H9 (cell line): ENCODE measurements at regions not wholly inside any gene's neighbourhood (a gene's known extent, or its start where the extent isn't known, plus 50 kb on each side); places are given as distances from the start of the nearest gene placed in this dataset.

Source experiments
- DNase-seq: peaks from one replicate; pipeline ENCODE4 v3.0.0-alpha.2; 2017
- H2AFZ ChIP-seq: one replicate; pipeline ENCODE4 v1.6.1; 2013; ENCODE audit warnings: mild to moderate bottlenecking, low read length, control low read depth, moderate library complexity
- H2AK5ac ChIP-seq: 2 replicates; pipeline ENCODE4 v1.6.1; 2013; ENCODE audit warnings: low read length, control low read depth, mixed read lengths; ENCODE audit not compliant: insufficient read length
- H2BK120ac ChIP-seq: one replicate; pipeline ENCODE4 v1.6.1; 2013; ENCODE audit warnings: low read depth, mild to moderate bottlenecking, low read length, control low read depth, inconsistent platforms; ENCODE audit not compliant: poor library complexity, severe bottlenecking
- H2BK12ac ChIP-seq: 2 replicates; pipeline ENCODE4 v1.6.1; 2013; ENCODE audit warnings: low read length, control low read depth, mixed read lengths, low read depth; ENCODE audit not compliant: insufficient read length
- H2BK15ac ChIP-seq: 2 replicates; pipeline ENCODE4 v1.6.1; 2013; ENCODE audit warnings: low read depth, low read length, control low read depth
- H2BK20ac ChIP-seq: one replicate; pipeline ENCODE4 v1.6.1; 2013; ENCODE audit warnings: low read depth, mild to moderate bottlenecking, low read length, control low read depth, inconsistent platforms; ENCODE audit not compliant: poor library complexity, severe bottlenecking
- H2BK5ac ChIP-seq: 2 replicates; pipeline ENCODE4 v1.6.1; 2013; ENCODE audit warnings: low read length, control low read depth, mixed read lengths; ENCODE audit not compliant: insufficient read length
- H3K14ac ChIP-seq: 2 replicates; pipeline ENCODE4 v1.6.1; 2013; ENCODE audit warnings: low read length, control low read depth; ENCODE audit not compliant: insufficient read depth
- H3K18ac ChIP-seq: 2 replicates; pipeline ENCODE4 v1.6.1; 2013; ENCODE audit warnings: low read depth, mild to moderate bottlenecking, mixed read lengths, low read length, control low read depth; ENCODE audit not compliant: insufficient read length
- H3K23ac ChIP-seq: 2 replicates; pipeline ENCODE4 v1.6.1; 2013; ENCODE audit warnings: low read length, control low read depth, mixed read lengths, low read depth; ENCODE audit not compliant: insufficient read length
- H3K23me2 ChIP-seq: 2 replicates; pipeline ENCODE4 v1.6.1; 2013; ENCODE audit warnings: low read depth, mild to moderate bottlenecking, mixed read lengths, low read length, control low read depth; ENCODE audit not compliant: insufficient read length, poor library complexity, severe bottlenecking
- H3K27ac ChIP-seq: 2 replicates; pipeline ENCODE4 v1.5.1; 2013; ENCODE audit warnings: low read length, control low read depth, mixed read lengths, low read depth; ENCODE audit not compliant: insufficient read length
- H3K27me3 ChIP-seq: 2 replicates; pipeline ENCODE4 v1.6.1; 2013; ENCODE audit warnings: low read length, control low read depth, inconsistent platforms; ENCODE audit not compliant: insufficient read depth
- H3K4ac ChIP-seq: 2 replicates; pipeline ENCODE4 v1.6.1; 2013; ENCODE audit warnings: low read depth, mild to moderate bottlenecking, control low read depth, inconsistent platforms, low read length, moderate library complexity
- H3K4me1 ChIP-seq: 2 replicates; pipeline ENCODE4 v1.6.1; 2013; ENCODE audit warnings: low read length, control low read depth, inconsistent platforms; ENCODE audit not compliant: insufficient read depth
- H3K4me2 ChIP-seq: 2 replicates; pipeline ENCODE4 v1.6.1; 2013; ENCODE audit warnings: low read length, control low read depth, mixed read lengths; ENCODE audit not compliant: insufficient read length, insufficient read depth
- H3K56ac ChIP-seq: 2 replicates; pipeline ENCODE4 v1.6.1; 2013; ENCODE audit warnings: low read depth, mild to moderate bottlenecking, mixed read lengths, low read length, control low read depth; ENCODE audit not compliant: insufficient read length
- H3K79me1 ChIP-seq: 2 replicates; pipeline ENCODE4 v1.6.1; 2013; ENCODE audit warnings: low read depth, mild to moderate bottlenecking, moderate library complexity, low read length, control low read depth, inconsistent platforms; ENCODE audit not compliant: insufficient read depth, poor library complexity, severe bottlenecking
- H3K79me2 ChIP-seq: 2 replicates; pipeline ENCODE4 v1.6.1; 2013; ENCODE audit warnings: low read length, control low read depth, inconsistent platforms; ENCODE audit not compliant: insufficient read depth
- H3K9ac ChIP-seq: 2 replicates; pipeline ENCODE4 v1.6.1; 2013; ENCODE audit warnings: low read length, control low read depth, mixed read lengths; ENCODE audit not compliant: insufficient read length; ENCODE audit errors: extremely low read depth
- H3K9me3 ChIP-seq: one replicate; pipeline ENCODE4 v1.6.1; 2013; ENCODE audit warnings: low read depth, low read length, inconsistent platforms; ENCODE audit not compliant: control insufficient read depth
- H3T11ph ChIP-seq: one replicate; pipeline ENCODE4 v1.6.1; 2013; ENCODE audit warnings: mild to moderate bottlenecking, low read length, control low read depth, inconsistent platforms
- H4K20me1 ChIP-seq: one replicate; pipeline ENCODE4 v1.6.1; 2013; ENCODE audit not compliant: control insufficient read depth, insufficient read length, insufficient read depth
- H4K5ac ChIP-seq: 2 replicates; pipeline ENCODE4 v1.6.1; 2013; ENCODE audit warnings: low read depth, mild to moderate bottlenecking, mixed read lengths, low read length, control low read depth; ENCODE audit not compliant: insufficient read length
- H4K8ac ChIP-seq: replicated peaks from 2 replicates; pipeline ENCODE4 v1.6.1; 2013; ENCODE audit warnings: low read length, control low read depth, mixed read lengths, low read depth; ENCODE audit not compliant: insufficient read length
- H4K91ac ChIP-seq: 2 replicates; pipeline ENCODE4 v1.6.1; 2013; ENCODE audit warnings: low read depth, mild to moderate bottlenecking, moderate library complexity, mixed read lengths, low read length, control low read depth; ENCODE audit not compliant: insufficient read length
- H3K27ac Mint-ChIP-seq, 3 experiments: 2 replicates in 2 of 3; 3 replicates in 1 of 3; pipeline ENCODE4 v1.8.0; 2020 to 2021; ENCODE audit warnings: mixed read lengths in 3 of 3, mild to moderate bottlenecking in 1 of 3, moderate library complexity in 1 of 3
- H3K27me3 Mint-ChIP-seq: 2 replicates; pipeline ENCODE4 v1.8.0; 2021; ENCODE audit warnings: low read depth, mild to moderate bottlenecking, moderate library complexity, mixed read lengths
- H3K36me3 Mint-ChIP-seq, 3 experiments: 2 replicates in 2 of 3; 3 replicates in 1 of 3; pipeline ENCODE4 v1.8.0; 2020 to 2021; ENCODE audit warnings: low read depth in 3 of 3, mixed read lengths in 3 of 3; ENCODE audit not compliant: insufficient read depth in 1 of 3
- H3K4me1 Mint-ChIP-seq, 2 experiments: 2 replicates each; pipeline ENCODE4 v1.8.0; 2020; ENCODE audit warnings: mixed read lengths in 2 of 2
- H3K4me3 Mint-ChIP-seq, 2 experiments: 2 replicates in 1 of 2; 3 replicates in 1 of 2; pipeline ENCODE4 v1.8.0; 2020 to 2021; ENCODE audit warnings: mild to moderate bottlenecking in 2 of 2, mixed read lengths in 2 of 2, moderate library complexity in 1 of 2
- H3K9me3 Mint-ChIP-seq, 2 experiments: 2 replicates in 1 of 2; 3 replicates in 1 of 2; pipeline ENCODE4 v1.8.0; 2020; ENCODE audit warnings: mild to moderate bottlenecking in 2 of 2, mixed read lengths in 2 of 2, moderate library complexity in 1 of 2
- CTCF ChIP-seq: fragments of 200-600 bp; sonication (generic); conservative IDR thresholded peaks from 3 replicates; pipeline ENCODE4 v1.8.0; 2021; ENCODE audit warnings: antibody characterized with exemption, mild to moderate bottlenecking
- WGBS: extraction: QIAGEN DNeasy Blood & Tissue Kit; methylation state at CpG from one replicate; pipeline ENCODE4 v1.1.7; 2013; ENCODE audit warnings: missing lambda C conversion rate, low lambda C conversion rate, mixed read lengths; ENCODE audit not compliant: insufficient read length; ENCODE audit errors: extremely low coverage; 5-methylcytosine and 5-hydroxymethylcytosine counted together

- H3K36me3 Mint-ChIP-seq = peaks cover 25 to 27% (median 27%) of the 10 kb centered on the region in 3 experiments
- H3K4me3 Mint-ChIP-seq = no peak overlapping the region
- H2AFZ ChIP-seq = no peak overlapping the region
- H3K14ac ChIP-seq = no peak overlapping the region
- H3K56ac ChIP-seq = no peak overlapping the region
- no peak overlapping the region for H3K27ac ChIP-seq
- no peak overlapping the region for H2BK5ac ChIP-seq
- H4K5ac ChIP-seq = no peak overlapping the region
- peaks cover 22% of the 10 kb centered on the region for H3K27me3 Mint-ChIP-seq
- no peaks in the 10 kb centered on the region for H4K20me1 ChIP-seq
- H3T11ph ChIP-seq = no peak overlapping the region
- WGBS = no CpG with 5 or more reads among the region's 1 CpG
- no peak for TF ChIP-seq CTCF
- peaks cover 49 to 68% of the 10 kb centered on the region in 2 experiments for H3K9me3 Mint-ChIP-seq
- H3K18ac ChIP-seq = no peak overlapping the region
- no peaks in the 10 kb centered on the region for H3K79me1 ChIP-seq
- H3K9ac ChIP-seq = no peak overlapping the region
- H4K8ac ChIP-seq = no peak overlapping the region
- H2BK20ac ChIP-seq = no peak overlapping the region
- H3K23me2 ChIP-seq = no peaks in the 10 kb centered on the region
- peaks cover 21% of the 10 kb centered on the region for H3K9me3 ChIP-seq
- no peak overlapping the region for H3K4me2 ChIP-seq
- H3K4me1 Mint-ChIP-seq = 0 out of 4 replicates have a peak, but pooled peaks cover 0 to under 1% of the 10 kb centered on the region in 2 experiments
- no peak overlapping the region for H4K91ac ChIP-seq
- DNase-seq = no peak
- H2AK5ac ChIP-seq = no peak overlapping the region
- no peaks in the 10 kb centered on the region for H3K27me3 ChIP-seq
- no peaks in the 10 kb centered on the region for H3K79me2 ChIP-seq
- H3K27ac Mint-ChIP-seq = no peak overlapping the region
- H2BK15ac ChIP-seq = no peak overlapping the region
- H3K23ac ChIP-seq = no peak overlapping the region
- no peak overlapping the region for H3K4ac ChIP-seq
- no peaks in the 10 kb centered on the region for H3K4me1 ChIP-seq
- H2BK12ac ChIP-seq = no peak overlapping the region
- no peak overlapping the region for H2BK120ac ChIP-seq
Observed at GRCh38 chr7:155183655-155184054, 113.5 kb downstream of the HTR5A start.
